ENCODE measurements at regions not wholly inside any gene's neighbourhood (a gene's known extent, or its start where the extent isn't known, plus 50 kb on each side); places are given as distances from the start of the nearest gene placed in this dataset.
A peak's percentile ranks its signal among the peaks of the same experiment; 100 is the strongest.

GRCh38 chr20:10864076-10864672, 190.4 kb upstream of the JAG1 start:
- Histone ChIP-seq H3K36me3 (no peaks in the 10 kb centered on the region), H3K9me3 (no peaks in the 10 kb centered on the region), H3K4me1 (peaks cover 0 to 33% (median 31%) of the 10 kb centered on the region in 4 donors), H3K27ac (peak overlapping the region; percentile 5 to 53 (median 36)), H3K4me3 (no peak overlapping the region), H3K27me3 (no peaks in the 10 kb centered on the region)
- WGBS, 2 donors = 7 to 38% methylated on average over 8 of the region's 8 CpGs
- intact Hi-C loops (cut with DNase I) = no loop called here
- TF ChIP-seq EP300 (IDR thresholded peaks at IDR 0.05) (no peak), POLR2A (IDR thresholded peaks at IDR 0.05) (no peak), POLR2AphosphoS5 (IDR thresholded peaks at IDR 0.05) (no peak), CTCF (IDR thresholded peaks at IDR 0.05) (no peak)
- DNase-seq = no peak

GRCh38 chr20:10868299-10868698, 194.5 kb upstream of the JAG1 start:
- no peak overlapping the region for H3K27ac ChIP-seq
- TF ChIP-seq POLR2A (IDR thresholded peaks at IDR 0.05) = no peak
- no peak for TF ChIP-seq CTCF (IDR thresholded peaks at IDR 0.05)
- TF ChIP-seq EP300 (IDR thresholded peaks at IDR 0.05) = no peak
- no peak for TF ChIP-seq POLR2AphosphoS5 (IDR thresholded peaks at IDR 0.05)
- DNase-seq = no peak
- H3K9me3 ChIP-seq = no peaks in the 10 kb centered on the region
- peaks cover 0 to 17% (median 12%) of the 10 kb centered on the region in 4 donors for H3K4me1 ChIP-seq
- H3K36me3 ChIP-seq = no peaks in the 10 kb centered on the region
- intact Hi-C loops (cut with DNase I) = no loop called here
- 84 to 92% methylated on average over 3 of the region's 3 CpGs for WGBS, 2 donors
- no peaks in the 10 kb centered on the region for H3K27me3 ChIP-seq
- no peak overlapping the region for H3K4me3 ChIP-seq

- TF ChIP-seq POLR2A (IDR thresholded peaks at IDR 0.05) (no peak), CTCF (IDR thresholded peaks at IDR 0.05) (no peak), POLR2AphosphoS5 (IDR thresholded peaks at IDR 0.05) (no peak), EP300 (IDR thresholded peaks at IDR 0.05) (no peak)
- WGBS, 2 donors = 94 to 97% methylated on average over 4 of the region's 4 CpGs
- H3K9me3 ChIP-seq = peaks cover 0 to 5% (median under 1%) of the 10 kb centered on the region in 4 donors
- intact Hi-C loops (cut with DNase I) = no loop called here
- H3K27me3 ChIP-seq = no peaks in the 10 kb centered on the region
- no peak overlapping the region for H3K4me3 ChIP-seq
- H3K36me3 ChIP-seq = no peaks in the 10 kb centered on the region
- H3K4me1 ChIP-seq = no peaks in the 10 kb centered on the region
- no peak for DNase-seq
- H3K27ac ChIP-seq = no peak overlapping the region
These were observed 199.2 kb upstream of the JAG1 start for GRCh38 chr20:10873026-10873425.

GRCh38 chr20:10875653-10876052, 201.9 kb upstream of the JAG1 start:
- Histone ChIP-seq H3K36me3 (no peaks in the 10 kb centered on the region), H3K9me3 (peaks cover 0 to 5% (median 2%) of the 10 kb centered on the region in 4 donors), H3K27me3 (no peaks in the 10 kb centered on the region), H3K4me1 (no peaks in the 10 kb centered on the region), H3K27ac (no peak overlapping the region), H3K4me3 (no peak overlapping the region)
- 93 to 96% methylated on average over 2 of the region's 2 CpGs for WGBS, 2 donors
- intact Hi-C loops (cut with DNase I) = no loop called here
- TF ChIP-seq EP300 (IDR thresholded peaks at IDR 0.05) = no peak
- no peak for TF ChIP-seq POLR2AphosphoS5 (IDR thresholded peaks at IDR 0.05)
- no peak for TF ChIP-seq CTCF (IDR thresholded peaks at IDR 0.05)
- no peak for TF ChIP-seq POLR2A (IDR thresholded peaks at IDR 0.05)
- no peak for DNase-seq

- no peaks in the 10 kb centered on the region for H3K36me3 ChIP-seq
- intact Hi-C loops (cut with DNase I) = no loop called here
- no peak overlapping the region for H3K4me3 ChIP-seq
- peak overlapping the region in 1 of 4 donors; percentile 37 for H3K27ac ChIP-seq
- WGBS, 2 donors = 79 to 86% methylated on average over 1 of the region's 1 CpG
- TF ChIP-seq CTCF (IDR thresholded peaks at IDR 0.05) (no peak), POLR2A (IDR thresholded peaks at IDR 0.05) (no peak), POLR2AphosphoS5 (IDR thresholded peaks at IDR 0.05) (peak in 1 of 4 donors; percentile 17)
- H3K9me3 ChIP-seq = peaks cover 0 to 5% (median 2%) of the 10 kb centered on the region in 4 donors
- no peaks in the 10 kb centered on the region for H3K4me1 ChIP-seq
- H3K27me3 ChIP-seq = no peaks in the 10 kb centered on the region
- no peak for DNase-seq
These were observed 202.8 kb upstream of the JAG1 start for GRCh38 chr20:10876558-10876957.

All from sigmoid colon (tissue), 6 donors.